ENCODE measurements at regions not wholly inside any gene's neighbourhood (a gene's known extent, or its start where the extent isn't known, plus 50 kb on each side); places are given as distances from the start of the nearest gene placed in this dataset.

- no peak for DNase-seq (ENCODE audit: low read depth)
- in situ Hi-C loops (cut with HindIII; ENCODE audit: low sequenced_read_pairs): no loop called here
- no peak for TF ChIP-seq CTCF (IDR thresholded peaks at IDR 0.05; ENCODE audit: low read depth, low read length, missing control alignments)
- H3K4me3 ChIP-seq (ENCODE audit: low read depth, low read length): no peak overlapping the region
Observed at GRCh38 chr20:63132715-63133471, 83.0 kb downstream of the YTHDF1 start.

GRCh38 chr20:63132131-63132714 is 83.7 kb downstream of the YTHDF1 start:
- in situ Hi-C loops (cut with HindIII; ENCODE audit: low sequenced_read_pairs): no loop called here
- no peak for DNase-seq (ENCODE audit: low read depth)
- H3K4me3 ChIP-seq (ENCODE audit: low read depth, low read length): no peak overlapping the region
- no peak for TF ChIP-seq CTCF (IDR thresholded peaks at IDR 0.05; ENCODE audit: low read depth, low read length, missing control alignments)

- no peak for TF ChIP-seq CTCF (IDR thresholded peaks at IDR 0.05; ENCODE audit: low read depth, low read length, missing control alignments)
- no peak for DNase-seq (ENCODE audit: low read depth)
- in situ Hi-C loops (cut with HindIII; ENCODE audit: low sequenced_read_pairs): no loop called here
- no peak overlapping the region for H3K4me3 ChIP-seq (ENCODE audit: low read depth, low read length)
Observed at GRCh38 chr20:63130658-63131577, 85.0 kb downstream of the YTHDF1 start.

GRCh38 chr20:63129991-63130657 is 85.8 kb downstream of the YTHDF1 start:
- in situ Hi-C loops (cut with HindIII; ENCODE audit: low sequenced_read_pairs): no loop called here
- DNase-seq (ENCODE audit: low read depth): no peak
- TF ChIP-seq CTCF (IDR thresholded peaks at IDR 0.05; ENCODE audit: low read depth, low read length, missing control alignments): no peak
- no peak overlapping the region for H3K4me3 ChIP-seq (ENCODE audit: low read depth, low read length)

- TF ChIP-seq CTCF (IDR thresholded peaks at IDR 0.05; ENCODE audit: low read depth, low read length, missing control alignments): no peak
- DNase-seq (ENCODE audit: low read depth): no peak
- in situ Hi-C loops (cut with HindIII; ENCODE audit: low sequenced_read_pairs): no loop called here
- H3K4me3 ChIP-seq (ENCODE audit: low read depth, low read length): no peak overlapping the region
Observed at GRCh38 chr20:63129376-63129965, 86.5 kb downstream of the YTHDF1 start.

GRCh38 chr20:63128956-63129355 is 87.0 kb downstream of the YTHDF1 start:
- TF ChIP-seq CTCF (IDR thresholded peaks at IDR 0.05; ENCODE audit: low read depth, low read length, missing control alignments): no peak
- H3K4me3 ChIP-seq (ENCODE audit: low read depth, low read length): no peak overlapping the region
- in situ Hi-C loops (cut with HindIII; ENCODE audit: low sequenced_read_pairs): no loop called here
- no peak for DNase-seq (ENCODE audit: low read depth)

All from astrocyte of the cerebellum (primary cell).